ENCODE measurements at regions not wholly inside any gene's neighbourhood (a gene's known extent, or its start where the extent isn't known, plus 50 kb on each side); places are given as distances from the start of the nearest gene placed in this dataset.
"Not testable (repeated sequence)": the region's sequence is repeated elsewhere in the genome, so short reads cannot be mapped to it uniquely, and the experiment has no call there.

DNA sequence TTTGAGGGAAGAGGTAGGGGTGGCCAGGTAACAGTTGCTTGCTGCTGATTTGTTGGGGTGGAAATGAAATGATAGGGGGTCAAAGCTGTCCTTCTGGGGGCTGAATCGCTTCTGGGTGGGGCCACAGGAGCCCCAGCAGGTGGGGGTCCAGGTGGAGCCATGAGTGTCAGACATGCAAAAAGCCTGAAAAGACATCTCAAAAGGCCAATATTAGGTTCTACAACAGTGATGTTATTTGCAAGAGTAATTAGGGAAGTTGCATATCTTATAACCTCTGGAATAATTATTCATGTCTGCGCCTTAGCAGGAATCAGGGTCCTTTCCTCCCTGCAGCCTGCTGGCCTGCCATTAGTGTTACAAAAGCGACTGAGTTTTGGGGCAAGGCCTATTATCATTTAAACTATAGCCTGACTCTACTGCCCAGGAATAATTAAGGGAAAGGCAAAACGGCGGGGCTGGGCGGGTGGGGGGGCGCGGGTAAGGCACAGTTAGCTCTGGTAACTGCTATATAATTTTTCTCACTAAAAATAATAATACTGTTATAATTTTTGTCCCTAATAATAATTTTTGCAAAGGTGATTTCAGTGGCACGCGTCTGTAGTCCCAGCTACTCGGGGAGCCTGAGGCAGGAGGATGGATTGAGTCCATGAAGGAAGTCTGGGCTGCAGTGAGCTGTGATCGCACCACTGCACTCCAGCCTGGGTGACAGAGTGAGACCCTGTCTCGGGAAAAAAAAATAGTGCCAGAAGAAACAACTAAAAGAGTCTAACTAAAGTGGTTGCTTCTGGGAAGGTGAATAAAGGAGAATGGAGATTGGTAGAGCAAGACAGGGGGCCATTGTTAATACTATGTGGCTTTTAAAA lies 145.7 kb downstream of the MAGEB17 start:
- intact Hi-C loops (cut with DNase I), result no loop called here
- DNase-seq (ENCODE audit: low spot score), result no peak

DNA sequence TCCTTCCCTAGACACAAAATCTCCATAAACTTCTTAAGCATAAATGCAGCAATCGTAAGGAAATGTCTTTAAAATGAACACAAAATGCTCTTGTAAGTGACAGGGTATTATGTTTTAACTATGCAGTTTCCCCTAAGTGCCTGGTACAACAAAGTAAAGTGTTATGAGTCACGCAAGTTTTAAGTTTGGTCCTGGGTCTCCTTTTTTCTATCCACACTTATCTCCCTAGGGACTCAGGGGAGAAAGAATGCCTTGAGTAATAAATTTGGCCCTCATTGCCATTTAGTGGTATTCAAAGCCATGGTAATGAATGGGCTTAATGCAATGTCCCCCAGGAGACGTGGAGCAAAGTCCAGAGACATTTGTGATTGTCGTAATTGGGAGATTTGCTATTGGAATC lies 149.1 kb downstream of the MAGEB17 start:
- intact Hi-C loops (cut with DNase I), result no loop called here
- no peak for DNase-seq (ENCODE audit: low spot score)

DNA sequence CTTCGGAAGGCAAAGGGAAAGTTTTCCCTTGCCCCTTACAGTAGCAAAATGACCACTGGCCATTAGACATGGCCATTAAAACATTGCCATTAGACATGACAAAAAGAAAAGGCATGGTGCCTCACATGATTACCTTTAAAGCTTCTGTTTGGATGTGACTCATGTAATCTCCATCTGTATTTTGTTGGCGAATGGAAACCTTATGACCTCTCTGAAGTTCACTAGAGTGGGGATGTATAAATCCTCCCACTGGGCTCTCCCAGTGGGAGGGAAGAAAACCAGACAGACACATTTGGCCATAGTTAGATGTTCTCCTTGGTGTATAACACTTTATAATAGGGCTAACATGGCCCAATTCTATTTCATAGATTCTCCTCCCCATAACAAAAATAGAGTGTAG lies 152.6 kb downstream of the MAGEB17 start:
- DNase-seq (ENCODE audit: low spot score), result no peak
- intact Hi-C loops (cut with DNase I), result no loop called here

DNA sequence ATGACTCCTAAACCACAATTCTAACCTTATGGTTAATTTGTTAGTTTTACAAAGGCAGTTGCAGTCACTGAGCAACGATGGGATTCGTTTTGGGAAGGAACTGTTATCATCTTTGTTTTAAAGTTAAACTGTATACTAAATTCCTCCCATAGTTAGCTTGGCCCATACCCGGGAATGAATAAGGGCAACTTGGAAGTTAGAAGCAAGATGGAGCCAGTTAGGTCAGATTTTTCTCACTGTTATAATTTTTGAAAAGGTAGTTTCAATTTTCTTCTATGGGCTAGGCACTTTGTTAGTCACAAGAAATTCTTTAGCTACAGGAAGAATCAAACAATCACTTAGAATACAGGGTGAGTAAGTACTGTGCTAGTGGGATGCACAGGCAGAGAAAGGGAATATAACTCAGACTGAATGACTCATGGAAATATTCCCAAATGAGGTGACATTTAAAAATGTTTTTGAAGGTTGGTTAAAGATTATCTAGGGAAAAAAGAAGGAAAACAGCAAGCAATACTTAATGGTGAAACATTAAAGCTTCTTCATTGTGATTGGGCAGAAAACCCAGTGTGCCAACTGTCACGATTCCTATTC lies 153.6 kb downstream of the MAGEB17 start:
- intact Hi-C loops (cut with DNase I), result no loop called here
- no peak for DNase-seq (ENCODE audit: low spot score)

DNA sequence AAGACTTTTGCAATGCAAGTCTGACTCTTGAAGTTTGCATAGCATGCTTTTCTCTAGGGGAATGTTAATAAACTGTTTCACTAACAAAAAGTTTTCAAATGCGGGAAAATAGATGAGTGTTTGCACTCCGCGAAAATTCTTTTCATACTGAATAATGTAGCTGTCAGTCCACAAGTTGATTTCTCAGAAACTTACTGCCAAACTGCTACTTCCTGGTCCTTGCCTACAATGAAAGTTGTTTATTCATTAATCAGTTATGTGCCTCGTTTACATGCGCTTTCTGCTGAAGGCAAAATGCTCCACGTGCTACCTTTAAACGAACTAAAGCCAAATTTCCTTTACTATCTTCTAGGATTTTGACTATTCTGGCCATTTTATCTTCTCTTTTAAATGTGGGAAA lies 166.2 kb downstream of the MAGEB17 start:
- intact Hi-C loops (cut with DNase I), result no loop called here
- no peak for DNase-seq (ENCODE audit: low spot score)

DNA sequence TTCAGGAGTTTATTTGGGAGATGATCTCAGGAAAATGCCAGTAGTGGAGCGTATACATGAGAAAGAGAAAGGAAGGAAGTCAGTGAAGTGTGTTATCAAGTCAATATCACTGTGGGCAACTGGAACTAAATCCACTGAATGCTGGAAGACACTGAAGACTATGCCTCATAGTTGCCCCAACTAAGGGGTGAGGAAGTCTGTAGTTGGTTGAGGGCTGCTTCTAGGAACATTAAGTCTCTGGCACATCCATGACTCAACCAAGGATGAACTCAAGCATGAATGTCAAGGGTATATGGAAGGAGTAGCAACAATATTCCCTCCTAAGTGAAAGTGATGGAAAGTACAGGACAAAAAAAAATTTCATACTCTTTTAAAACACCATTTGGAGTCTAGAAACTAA lies 167.9 kb downstream of the MAGEB17 start:
- intact Hi-C loops (cut with DNase I), result no loop called here

DNA sequence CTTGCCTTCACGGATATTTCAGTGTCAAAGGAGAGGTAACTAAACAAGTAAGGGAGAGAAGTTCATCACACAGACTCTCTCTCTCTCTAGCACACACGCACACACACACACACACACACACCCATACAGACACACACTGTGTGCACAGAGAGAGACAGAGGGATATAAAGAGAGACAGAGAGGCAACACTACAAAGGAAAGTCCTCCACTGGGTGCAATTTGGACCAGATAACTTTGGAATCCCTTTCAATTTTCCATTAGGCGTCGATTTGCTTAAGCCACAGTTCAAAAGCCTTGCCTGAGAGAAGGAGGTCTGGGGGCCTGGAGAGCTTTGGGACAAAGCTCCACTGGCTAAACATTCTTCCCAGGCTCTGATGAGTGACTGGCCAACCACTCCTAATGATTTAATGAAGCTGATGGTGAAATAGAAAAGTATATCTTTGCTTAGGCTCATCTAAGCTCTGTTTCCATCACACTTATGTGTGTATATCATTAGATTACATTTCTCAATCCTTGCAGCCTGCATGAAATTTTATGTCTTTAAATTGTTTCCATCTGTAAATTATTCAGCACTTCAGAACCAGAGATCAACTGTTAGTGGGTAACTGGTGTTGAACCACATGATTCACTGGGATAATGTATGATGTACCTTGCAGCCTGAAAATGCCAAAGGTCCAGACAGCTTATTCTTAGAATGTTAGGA lies 180.8 kb downstream of the MAGEB17 start:
- intact Hi-C loops (cut with DNase I), result no loop called here
- DNase-seq (ENCODE audit: low spot score), result no peak

More for the DNA sequence above, 167.9 kb downstream of the MAGEB17 start:
- DNase-seq (ENCODE audit: low spot score), result no peak

DNA sequence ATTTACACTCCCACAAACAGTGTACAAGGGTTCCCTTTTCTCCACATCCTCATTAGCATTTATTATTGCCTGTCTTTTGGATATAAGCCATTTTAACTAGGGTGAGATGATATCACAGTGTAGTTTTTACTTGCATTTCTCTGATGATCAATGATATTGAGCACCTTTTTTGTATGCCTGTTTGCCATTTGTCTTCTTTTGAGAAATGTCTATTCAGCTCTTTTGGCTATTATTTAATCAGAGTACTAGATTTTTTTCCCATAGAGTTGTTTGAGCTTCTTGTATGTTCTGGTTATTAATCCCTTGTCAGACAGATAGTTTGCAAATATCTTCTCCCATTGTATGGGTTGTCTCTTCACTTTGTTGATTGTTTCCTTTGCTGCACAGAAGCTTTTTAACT lies 190.6 kb downstream of the MAGEB17 start:
- no peak for DNase-seq (ENCODE audit: low spot score)
- intact Hi-C loops (cut with DNase I), result no loop called here

DNA sequence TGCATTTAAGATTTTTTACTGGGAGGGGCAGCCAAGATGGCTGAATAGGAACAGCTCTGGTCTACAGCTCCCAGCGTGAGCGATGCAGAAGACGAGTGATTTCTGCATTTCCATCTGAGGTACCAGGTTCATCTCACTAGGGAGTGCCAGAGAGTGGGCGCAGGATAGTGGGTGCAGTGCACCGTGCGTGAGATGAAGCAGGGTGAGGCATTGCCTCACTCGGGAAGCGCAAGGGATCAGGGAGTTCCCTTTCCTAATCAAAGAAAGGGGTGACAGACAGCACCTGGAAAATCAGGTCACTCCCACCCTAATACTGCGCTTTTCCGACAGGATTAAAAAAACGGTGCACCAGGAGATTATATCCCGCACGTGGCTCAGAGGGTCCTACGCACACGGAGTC lies 192.8 kb downstream of the MAGEB17 start:
- DNase-seq (ENCODE audit: low spot score); intact Hi-C loops (cut with DNase I): not testable (repeated sequence)

DNA sequence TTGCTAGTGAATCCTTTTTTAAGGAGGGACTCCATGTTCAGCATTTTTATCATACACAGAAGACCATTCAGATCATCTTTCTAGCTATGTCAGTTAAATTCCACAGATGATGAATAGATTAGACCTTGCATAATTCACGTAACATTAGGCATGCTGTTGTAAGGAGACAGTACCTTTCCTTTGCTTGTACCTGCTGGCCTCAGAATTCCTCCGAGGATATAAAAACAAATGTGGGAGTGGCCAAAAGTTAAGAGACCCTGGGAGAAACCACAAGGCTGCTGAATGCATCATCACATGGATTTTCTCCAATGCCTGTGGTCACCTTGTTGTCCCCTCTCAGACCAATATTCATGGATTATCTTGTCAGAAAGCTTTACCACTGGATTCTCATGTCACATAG lies 201.4 kb downstream of the MAGEB17 start:
- intact Hi-C loops (cut with DNase I), result no loop called here
- no peak for DNase-seq (ENCODE audit: low spot score)

DNA sequence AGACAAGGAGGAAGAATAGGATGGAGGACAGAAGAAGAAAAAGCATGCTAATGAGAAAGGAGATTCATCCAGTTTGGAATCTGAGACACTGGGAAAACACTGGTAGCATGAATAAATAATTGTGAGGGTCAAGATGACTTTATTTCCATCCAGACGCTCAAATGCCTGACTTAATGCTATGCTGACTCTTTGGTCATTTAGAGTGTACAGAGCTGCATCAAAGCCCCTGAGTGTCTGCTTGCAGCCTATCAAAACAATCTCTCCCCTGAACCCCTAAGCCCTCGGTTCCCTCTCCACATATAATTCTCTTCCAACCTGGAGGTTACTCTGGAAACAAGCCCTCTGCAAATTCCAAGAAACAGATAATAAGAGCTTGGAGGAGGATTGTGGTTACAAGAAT lies 208.8 kb downstream of the MAGEB17 start:
- DNase-seq (ENCODE audit: low spot score), result no peak
- intact Hi-C loops (cut with DNase I), result no loop called here

DNA sequence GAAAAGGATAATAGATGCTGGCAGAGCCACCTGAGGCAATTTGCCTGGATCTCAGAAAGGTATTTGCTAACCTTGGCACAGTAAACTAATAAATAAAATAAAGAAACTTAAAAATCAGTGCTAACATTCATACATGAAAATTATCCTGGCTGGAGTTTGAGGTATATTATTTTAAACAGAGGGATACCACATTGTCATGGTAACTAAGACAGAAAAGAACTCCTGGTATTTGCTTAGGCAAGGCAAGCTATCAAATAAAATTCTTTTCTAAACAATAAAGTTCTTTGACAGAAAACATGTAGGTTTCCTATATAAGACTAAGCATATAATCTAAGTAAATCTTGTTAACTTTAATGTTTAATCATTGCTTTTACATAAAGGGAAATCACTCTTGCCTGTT lies 218.8 kb downstream of the MAGEB17 start:
- DNase-seq (ENCODE audit: low spot score), result no peak
- intact Hi-C loops (cut with DNase I), result no loop called here

DNA sequence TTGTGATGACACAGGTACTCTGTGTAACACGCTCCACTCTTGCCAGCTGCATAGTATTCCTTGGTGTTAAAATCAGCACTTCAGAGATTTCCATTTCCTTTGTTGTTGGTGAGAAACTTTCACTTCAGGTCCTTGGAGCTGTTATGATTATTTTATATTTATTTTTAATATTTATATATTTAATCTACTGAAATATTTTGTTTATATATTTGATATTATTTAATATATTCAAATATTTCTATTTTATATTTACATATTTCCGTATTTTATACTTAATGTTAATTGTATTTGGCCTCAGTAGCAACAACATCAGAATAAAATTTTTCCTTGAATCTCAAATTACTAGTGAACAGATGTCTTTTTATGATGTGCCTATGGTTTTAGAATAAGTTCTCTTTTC lies 225.3 kb downstream of the MAGEB17 start:
- intact Hi-C loops (cut with DNase I), result no loop called here
- DNase-seq (ENCODE audit: low spot score), result no peak

DNA sequence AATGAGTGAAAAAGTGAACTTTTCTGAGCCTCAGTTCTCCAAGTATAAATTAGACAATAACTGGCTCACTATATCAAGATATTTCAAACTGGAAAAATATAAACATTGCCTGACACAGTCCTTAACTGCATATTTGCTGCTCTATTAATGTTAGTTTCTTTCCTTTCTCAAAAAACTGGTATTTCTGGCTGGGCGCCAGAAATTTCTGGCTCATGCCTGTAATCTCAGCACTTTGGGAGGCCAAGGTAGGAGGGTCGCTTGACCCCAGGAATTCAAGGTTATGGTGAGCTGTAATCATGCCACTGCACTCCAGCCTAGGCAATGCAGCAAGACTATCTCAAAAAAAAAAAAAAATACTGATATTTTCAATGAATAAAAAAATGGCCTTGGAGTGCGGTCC lies 227.0 kb downstream of the MAGEB17 start:
- intact Hi-C loops (cut with DNase I), result no loop called here
- DNase-seq (ENCODE audit: low spot score), result no peak

DNA sequence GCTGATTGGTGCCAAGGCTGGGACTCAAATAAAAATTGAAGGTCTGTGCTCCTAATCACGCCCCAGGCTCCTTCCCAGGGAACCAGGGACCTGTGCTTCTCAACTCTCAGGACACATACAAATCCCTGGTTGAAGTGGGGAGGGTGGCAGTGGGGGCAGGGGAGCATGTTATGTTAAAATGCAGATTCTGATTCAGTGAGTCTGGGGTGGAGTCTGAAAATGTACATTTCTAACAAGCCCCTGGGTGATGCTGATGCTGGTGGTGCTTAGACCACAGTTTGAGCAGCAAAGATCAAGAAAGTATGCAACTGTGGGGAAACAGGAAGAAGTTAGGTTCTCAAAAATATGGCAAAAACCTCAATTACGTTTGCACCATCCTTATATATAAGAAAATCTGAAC lies 236.5 kb downstream of the MAGEB17 start:
- intact Hi-C loops (cut with DNase I), result no loop called here
- no peak for DNase-seq (ENCODE audit: low spot score)

DNA sequence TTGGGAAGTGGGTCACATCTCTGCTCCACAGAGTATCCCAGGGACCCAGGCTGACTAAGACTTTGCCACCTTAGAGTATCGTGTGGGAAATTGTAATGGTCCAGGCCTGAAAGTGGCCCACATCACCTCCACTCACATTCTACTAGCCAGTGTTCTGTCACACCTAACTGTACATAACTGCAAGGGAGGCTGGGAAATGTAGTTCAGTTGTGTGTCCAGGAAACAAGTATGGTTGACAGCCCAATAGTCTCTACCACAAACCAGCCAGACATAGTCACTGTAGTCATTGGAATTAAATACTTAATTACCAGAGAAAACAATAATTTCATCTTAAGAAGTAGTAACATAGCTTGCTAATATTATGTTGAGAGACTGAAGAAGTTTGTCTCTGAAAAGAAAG lies 233.4 kb upstream of the S100G start:
- intact Hi-C loops (cut with DNase I), result no loop called here
- no peak for DNase-seq (ENCODE audit: low spot score)

DNA sequence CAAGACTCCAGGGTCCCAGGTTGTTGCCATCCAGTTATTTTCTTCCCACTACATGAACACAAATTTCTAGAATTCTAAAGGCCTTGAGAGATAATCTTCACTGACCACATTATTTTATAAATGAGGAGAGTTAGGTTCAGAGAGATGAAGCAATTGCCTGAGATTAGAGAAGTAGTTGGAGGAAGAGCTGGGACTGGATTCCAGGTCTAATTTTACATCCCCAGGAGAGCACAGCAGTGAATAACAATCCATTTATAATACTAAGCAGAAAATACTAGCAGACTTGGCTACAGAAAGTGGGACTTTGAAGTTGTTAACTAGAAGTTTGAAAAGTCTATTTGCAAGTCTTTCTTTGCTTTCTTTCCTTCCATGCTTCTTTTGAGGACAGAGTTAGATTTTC lies 231.3 kb upstream of the S100G start:
- DNase-seq (ENCODE audit: low spot score), result no peak
- intact Hi-C loops (cut with DNase I), result no loop called here

DNA sequence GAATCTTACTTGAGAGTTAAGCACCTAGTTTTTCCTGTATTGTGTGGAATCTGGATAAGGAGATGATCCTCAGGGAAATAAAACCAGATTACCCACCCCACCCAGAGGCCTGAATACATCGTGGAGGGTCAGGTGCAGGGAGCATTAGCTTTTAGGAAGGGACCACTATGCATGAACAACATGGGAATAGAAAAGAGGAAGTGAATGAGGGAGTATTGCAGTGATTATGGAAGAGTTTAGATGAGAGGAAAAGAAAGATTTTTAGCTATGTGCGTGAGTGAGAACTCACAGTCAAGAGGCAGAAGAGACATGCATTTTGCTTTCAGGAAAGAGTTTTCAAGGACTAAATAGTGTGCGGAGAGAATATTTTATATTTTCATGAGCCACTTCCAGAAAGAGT lies 222.3 kb upstream of the S100G start:
- intact Hi-C loops (cut with DNase I), result no loop called here
- no peak for DNase-seq (ENCODE audit: low spot score)

DNA sequence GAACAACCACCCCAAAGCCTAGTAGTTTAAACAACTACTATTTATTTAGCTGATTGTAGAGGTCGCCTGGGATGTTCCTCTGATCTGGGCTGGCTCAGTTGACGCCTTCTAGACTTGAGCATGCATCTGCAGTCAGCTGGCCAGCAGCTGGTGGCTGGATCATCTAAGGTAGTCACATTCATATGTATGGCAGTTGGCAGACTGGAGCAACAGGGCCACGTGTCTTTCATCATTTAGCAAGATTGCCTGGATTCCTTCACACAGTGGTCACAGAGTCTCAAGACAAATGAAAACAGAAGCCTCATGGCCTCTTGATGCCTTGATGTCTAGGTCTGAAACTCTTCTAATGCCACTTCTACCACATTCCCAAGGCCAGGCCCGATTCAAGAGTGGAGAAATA lies 220.6 kb upstream of the S100G start:
- no peak for DNase-seq (ENCODE audit: low spot score)
- intact Hi-C loops (cut with DNase I), result no loop called here

DNA sequence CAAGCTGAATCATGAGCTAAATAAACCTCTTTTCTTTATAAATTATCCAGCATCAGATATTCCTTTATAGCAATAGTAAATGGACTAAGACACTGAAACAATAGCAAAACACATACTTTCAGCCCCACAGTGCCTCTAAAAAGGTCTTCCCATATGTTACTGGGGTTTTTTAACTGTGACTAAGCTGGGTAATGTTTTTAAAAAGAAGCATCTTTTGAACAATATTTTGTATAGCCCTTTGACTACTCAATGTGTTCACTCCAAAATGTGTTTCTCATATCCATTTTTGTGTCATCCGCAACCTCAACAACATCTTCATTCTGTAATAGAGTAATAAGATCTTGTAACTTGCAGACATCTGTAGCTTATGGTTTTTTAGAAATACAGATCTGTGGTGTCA lies 218.7 kb upstream of the S100G start:
- intact Hi-C loops (cut with DNase I), result no loop called here
- DNase-seq (ENCODE audit: low spot score), result no peak

DNA sequence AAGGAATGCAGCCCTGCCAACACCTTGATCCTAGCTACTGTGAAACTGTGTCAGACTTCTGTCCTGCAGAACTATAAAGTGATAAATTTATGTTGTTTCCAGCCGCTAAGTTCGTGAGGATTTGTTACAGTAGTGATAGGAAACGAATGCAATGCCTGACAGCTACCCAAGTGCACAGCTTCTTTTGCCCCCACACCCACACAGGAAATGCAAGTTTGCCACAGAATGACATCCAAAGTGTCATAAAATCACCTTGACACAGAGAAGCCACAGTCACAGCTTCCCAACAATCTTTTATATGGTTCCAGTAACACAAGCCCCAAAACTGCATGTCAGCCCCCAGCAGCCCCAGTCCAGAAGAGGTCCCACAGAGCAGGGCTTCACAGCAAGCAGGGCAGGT lies 216.9 kb upstream of the S100G start:
- no peak for DNase-seq (ENCODE audit: low spot score)
- intact Hi-C loops (cut with DNase I), result no loop called here

Measured in posterior vena cava (tissue), 2 donors.